ENCODE measurements at regions not wholly inside any gene's neighbourhood (a gene's known extent, or its start where the extent isn't known, plus 50 kb on each side); places are given as distances from the start of the nearest gene placed in this dataset.

DNA sequence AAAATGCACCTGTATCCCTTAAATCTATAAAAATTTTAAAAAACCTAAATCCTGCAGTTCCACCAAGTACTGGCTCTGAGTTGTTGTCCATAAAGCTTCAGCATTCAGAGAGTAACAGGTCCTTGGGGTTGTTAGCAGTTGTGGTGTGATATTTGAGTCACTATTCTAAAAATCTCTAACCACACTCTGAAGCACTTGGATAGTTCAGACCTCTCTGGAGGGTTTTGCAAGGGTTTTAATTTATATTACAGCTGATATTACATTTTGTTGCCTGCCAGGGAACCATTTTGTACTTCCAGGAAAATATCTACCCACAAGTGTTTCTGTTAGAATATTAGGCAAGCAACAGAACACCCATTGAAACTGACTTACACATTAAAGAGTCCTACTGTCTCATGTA is 255.6 kb downstream of the TBL1XR1 start (continued):
- no peak for TF ChIP-seq POLR2AphosphoS5 (IDR thresholded peaks at IDR 0.05; ENCODE audit: low read depth, low read length)
- TF ChIP-seq, protein P1, sequence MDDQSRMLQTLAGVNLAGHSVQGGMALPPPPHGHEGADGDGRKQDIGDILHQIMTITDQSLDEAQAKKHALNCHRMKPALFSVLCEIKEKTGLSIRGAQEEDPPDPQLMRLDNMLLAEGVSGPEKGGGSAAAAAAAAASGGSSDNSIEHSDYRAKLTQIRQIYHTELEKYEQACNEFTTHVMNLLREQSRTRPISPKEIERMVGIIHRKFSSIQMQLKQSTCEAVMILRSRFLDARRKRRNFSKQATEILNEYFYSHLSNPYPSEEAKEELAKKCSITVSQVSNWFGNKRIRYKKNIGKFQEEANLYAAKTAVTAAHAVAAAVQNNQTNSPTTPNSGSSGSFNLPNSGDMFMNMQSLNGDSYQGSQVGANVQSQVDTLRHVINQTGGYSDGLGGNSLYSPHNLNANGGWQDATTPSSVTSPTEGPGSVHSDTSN (IDR thresholded peaks at IDR 0.05), result no peak
- no peak for TF ChIP-seq CHD2 (IDR thresholded peaks at IDR 0.05; ENCODE audit: low read length, partially characterized antibody)
- TF ChIP-seq ELF1 (IDR thresholded peaks at IDR 0.05), result no peak
- no peak for TF ChIP-seq FOSL2 (IDR thresholded peaks at IDR 0.05; ENCODE audit: borderline replicate concordance, low read depth)
- TF ChIP-seq, protein P2, sequence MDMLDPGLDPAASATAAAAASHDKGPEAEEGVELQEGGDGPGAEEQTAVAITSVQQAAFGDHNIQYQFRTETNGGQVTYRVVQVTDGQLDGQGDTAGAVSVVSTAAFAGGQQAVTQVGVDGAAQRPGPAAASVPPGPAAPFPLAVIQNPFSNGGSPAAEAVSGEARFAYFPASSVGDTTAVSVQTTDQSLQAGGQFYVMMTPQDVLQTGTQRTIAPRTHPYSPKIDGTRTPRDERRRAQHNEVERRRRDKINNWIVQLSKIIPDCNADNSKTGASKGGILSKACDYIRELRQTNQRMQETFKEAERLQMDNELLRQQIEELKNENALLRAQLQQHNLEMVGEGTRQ (IDR thresholded peaks at IDR 0.05; ENCODE audit: borderline replicate concordance, low read depth, low read length), result no peak
- TF ChIP-seq FOXJ3 (CRISPR knock-in tag; IDR thresholded peaks at IDR 0.05), result no peak
- TF ChIP-seq EZH2phosphoT487 (IDR thresholded peaks at IDR 0.05; ENCODE audit: borderline replicate concordance, low read depth), result no peak
- TF ChIP-seq GABPA (IDR thresholded peaks at IDR 0.05; ENCODE audit: low read depth), result no peak
- no peak for TF ChIP-seq NRF1 (IDR thresholded peaks at IDR 0.05; ENCODE audit: low read depth, low read length)

DNA sequence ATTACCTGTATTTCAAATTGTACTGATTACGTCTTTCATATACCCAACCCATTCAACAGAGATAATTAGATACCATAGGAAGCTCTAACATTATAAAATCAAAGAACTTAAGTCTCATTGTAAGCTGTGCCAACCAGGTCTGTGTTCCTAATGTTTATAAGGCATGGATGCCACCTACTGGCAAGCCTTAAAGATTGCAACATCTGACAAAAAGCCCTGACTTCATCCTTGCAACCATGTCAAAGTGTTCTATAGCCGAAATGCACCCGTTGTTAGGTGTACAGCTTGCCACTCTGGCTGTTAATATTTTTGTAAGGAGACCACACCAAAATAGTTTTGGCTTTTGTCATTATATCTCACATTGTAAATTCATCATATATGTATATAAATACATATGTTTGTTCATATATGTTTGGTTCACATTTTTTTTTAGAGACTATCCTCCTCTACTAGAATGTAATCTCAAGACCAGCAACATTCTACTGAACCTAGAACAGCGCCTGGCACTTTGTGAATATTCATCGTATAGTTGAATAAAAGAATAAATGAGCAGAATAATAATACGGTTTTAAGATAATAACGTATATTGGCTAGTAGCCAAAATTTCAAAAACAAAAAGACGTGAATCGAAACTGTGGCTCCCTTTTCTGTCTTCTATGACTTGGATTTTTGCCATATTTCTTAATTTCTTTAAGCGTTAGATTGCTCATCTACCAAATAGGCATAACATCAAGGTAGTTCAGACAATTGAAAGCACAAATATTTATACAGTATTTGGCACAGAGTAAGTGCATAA is 258.1 kb downstream of the TBL1XR1 start:
- no peak overlapping the region for H3K4me3 ChIP-seq (ENCODE audit: low read depth in 2 of 2, low read length in 1 of 2)
- H4K20me1 ChIP-seq (ENCODE audit: insufficient read depth), result no peaks in the 10 kb centered on the region
- WGBS (ENCODE audit: low lambda C conversion rate), result 49% methylated on average over 10 of the region's 10 CpGs
- no peak overlapping the region for H3K9ac ChIP-seq
- H3K27me3 ChIP-seq (ENCODE audit: insufficient read depth), result no peaks in the 10 kb centered on the region
- POLR2A ChIA-PET, result no interaction called here
- H3K4me1 ChIP-seq (ENCODE audit: control insufficient read depth in 1 of 2, insufficient read depth in 2 of 2, low read depth in 1 of 2, low read length in 1 of 2), result peaks cover 0 to 2% of the 10 kb centered on the region in 2 experiments; a peak in 2 of 4 replicates
- TF ChIP-seq MEF2A (IDR thresholded peaks at IDR 0.05; ENCODE audit: borderline replicate concordance, low read depth) (no peak), RAD21 (IDR thresholded peaks at IDR 0.05; ENCODE audit: low read length) (peak; percentile 94), EP300 (IDR thresholded peaks at IDR 0.05; ENCODE audit: borderline replicate concordance in 1 of 2, low read depth in 1 of 2, low read length in 1 of 2) (no peak), TAF1 (IDR thresholded peaks at IDR 0.05; ENCODE audit: borderline replicate concordance, low read depth, low read length) (no peak), SIN3A (IDR thresholded peaks at IDR 0.05; ENCODE audit: borderline replicate concordance, low read depth, low read length) (no peak), JUND (IDR thresholded peaks at IDR 0.05) (no peak), SMC3 (IDR thresholded peaks at IDR 0.05; ENCODE audit: low read depth, low read length) (peak; percentile 79), NFIC (IDR thresholded peaks at IDR 0.05; ENCODE audit: borderline replicate concordance) (0 out of 2 replicates have a peak, but pooled peaks have one; percentile 24), MXI1 (IDR thresholded peaks at IDR 0.05; ENCODE audit: low read depth, low read length) (no peak), CHD2 (IDR thresholded peaks at IDR 0.05; ENCODE audit: low read length, partially characterized antibody) (no peak), POLR2AphosphoS5 (IDR thresholded peaks at IDR 0.05; ENCODE audit: low read depth, low read length) (no peak), YY1 (IDR thresholded peaks at IDR 0.05; ENCODE audit: low read depth) (no peak), RFX5 (IDR thresholded peaks at IDR 0.05; ENCODE audit: low read length) (no peak)
- TF ChIP-seq, protein P3, sequence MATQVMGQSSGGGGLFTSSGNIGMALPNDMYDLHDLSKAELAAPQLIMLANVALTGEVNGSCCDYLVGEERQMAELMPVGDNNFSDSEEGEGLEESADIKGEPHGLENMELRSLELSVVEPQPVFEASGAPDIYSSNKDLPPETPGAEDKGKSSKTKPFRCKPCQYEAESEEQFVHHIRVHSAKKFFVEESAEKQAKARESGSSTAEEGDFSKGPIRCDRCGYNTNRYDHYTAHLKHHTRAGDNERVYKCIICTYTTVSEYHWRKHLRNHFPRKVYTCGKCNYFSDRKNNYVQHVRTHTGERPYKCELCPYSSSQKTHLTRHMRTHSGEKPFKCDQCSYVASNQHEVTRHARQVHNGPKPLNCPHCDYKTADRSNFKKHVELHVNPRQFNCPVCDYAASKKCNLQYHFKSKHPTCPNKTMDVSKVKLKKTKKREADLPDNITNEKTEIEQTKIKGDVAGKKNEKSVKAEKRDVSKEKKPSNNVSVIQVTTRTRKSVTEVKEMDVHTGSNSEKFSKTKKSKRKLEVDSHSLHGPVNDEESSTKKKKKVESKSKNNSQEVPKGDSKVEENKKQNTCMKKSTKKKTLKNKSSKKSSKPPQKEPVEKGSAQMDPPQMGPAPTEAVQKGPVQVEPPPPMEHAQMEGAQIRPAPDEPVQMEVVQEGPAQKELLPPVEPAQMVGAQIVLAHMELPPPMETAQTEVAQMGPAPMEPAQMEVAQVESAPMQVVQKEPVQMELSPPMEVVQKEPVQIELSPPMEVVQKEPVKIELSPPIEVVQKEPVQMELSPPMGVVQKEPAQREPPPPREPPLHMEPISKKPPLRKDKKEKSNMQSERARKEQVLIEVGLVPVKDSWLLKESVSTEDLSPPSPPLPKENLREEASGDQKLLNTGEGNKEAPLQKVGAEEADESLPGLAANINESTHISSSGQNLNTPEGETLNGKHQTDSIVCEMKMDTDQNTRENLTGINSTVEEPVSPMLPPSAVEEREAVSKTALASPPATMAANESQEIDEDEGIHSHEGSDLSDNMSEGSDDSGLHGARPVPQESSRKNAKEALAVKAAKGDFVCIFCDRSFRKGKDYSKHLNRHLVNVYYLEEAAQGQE (IDR thresholded peaks at IDR 0.05; ENCODE audit: low read depth, low read length), result no peak
- TF ChIP-seq, protein P4, sequence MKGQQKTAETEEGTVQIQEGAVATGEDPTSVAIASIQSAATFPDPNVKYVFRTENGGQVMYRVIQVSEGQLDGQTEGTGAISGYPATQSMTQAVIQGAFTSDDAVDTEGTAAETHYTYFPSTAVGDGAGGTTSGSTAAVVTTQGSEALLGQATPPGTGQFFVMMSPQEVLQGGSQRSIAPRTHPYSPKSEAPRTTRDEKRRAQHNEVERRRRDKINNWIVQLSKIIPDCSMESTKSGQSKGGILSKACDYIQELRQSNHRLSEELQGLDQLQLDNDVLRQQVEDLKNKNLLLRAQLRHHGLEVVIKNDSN (IDR thresholded peaks at IDR 0.05; ENCODE audit: borderline replicate concordance, low read depth), result no peak
- TF ChIP-seq, protein P5, sequence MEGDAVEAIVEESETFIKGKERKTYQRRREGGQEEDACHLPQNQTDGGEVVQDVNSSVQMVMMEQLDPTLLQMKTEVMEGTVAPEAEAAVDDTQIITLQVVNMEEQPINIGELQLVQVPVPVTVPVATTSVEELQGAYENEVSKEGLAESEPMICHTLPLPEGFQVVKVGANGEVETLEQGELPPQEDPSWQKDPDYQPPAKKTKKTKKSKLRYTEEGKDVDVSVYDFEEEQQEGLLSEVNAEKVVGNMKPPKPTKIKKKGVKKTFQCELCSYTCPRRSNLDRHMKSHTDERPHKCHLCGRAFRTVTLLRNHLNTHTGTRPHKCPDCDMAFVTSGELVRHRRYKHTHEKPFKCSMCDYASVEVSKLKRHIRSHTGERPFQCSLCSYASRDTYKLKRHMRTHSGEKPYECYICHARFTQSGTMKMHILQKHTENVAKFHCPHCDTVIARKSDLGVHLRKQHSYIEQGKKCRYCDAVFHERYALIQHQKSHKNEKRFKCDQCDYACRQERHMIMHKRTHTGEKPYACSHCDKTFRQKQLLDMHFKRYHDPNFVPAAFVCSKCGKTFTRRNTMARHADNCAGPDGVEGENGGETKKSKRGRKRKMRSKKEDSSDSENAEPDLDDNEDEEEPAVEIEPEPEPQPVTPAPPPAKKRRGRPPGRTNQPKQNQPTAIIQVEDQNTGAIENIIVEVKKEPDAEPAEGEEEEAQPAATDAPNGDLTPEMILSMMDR (IDR thresholded peaks at IDR 0.05), result peak; percentile 88
- H3K4me2 ChIP-seq, result no peak overlapping the region
- H3K9me3 ChIP-seq, result no peaks in the 10 kb centered on the region
- CTCF ChIA-PET, result interaction anchor here (0.6 to 2.8 kb wide), 17 partner anchors 9 to 1446 kb away, joined by 3 to 29 read pairs (median 3); no protein-coding TSS in a partner anchor
- no peaks in the 10 kb centered on the region for H3K9me2 ChIP-seq
- no peak overlapping the region for H3K27ac ChIP-seq (ENCODE audit: low read depth in 2 of 2, low read length in 1 of 2)
- peak; percentile 68 for DNase-seq
- no peaks in the 10 kb centered on the region for H3K79me2 ChIP-seq (ENCODE audit: insufficient read depth)
- no peak overlapping the region for H2AFZ ChIP-seq (ENCODE audit: low read depth)
- no peaks in the 10 kb centered on the region for H3F3A ChIP-seq (replicated peaks; ENCODE audit: insufficient read depth)
- no peaks in the 10 kb centered on the region for H3K36me3 ChIP-seq (replicated peaks in 1 of 2; ENCODE audit: control insufficient read depth in 1 of 2, insufficient read depth in 2 of 2, low read length in 1 of 2)

Measured in SK-N-SH (cell line).